Skin epidermis (tissue), 12 donors: ENCODE measurements at regions not wholly inside any gene's neighbourhood (a gene's known extent, or its start where the extent isn't known, plus 50 kb on each side); places are given as distances from the start of the nearest gene placed in this dataset.

Experiments
- H3K27ac ChIP-seq, 21 experiments: fragments of 200-600 bp; sonication (generic) in 11 of 21; one replicate each; pipeline ENCODE4 v1.5.0; 2020; ENCODE audit warnings: mild to moderate bottlenecking in 3 of 21, inconsistent platforms in 2 of 21, moderate library complexity in 2 of 21
- H3K4me3 ChIP-seq, 7 experiments: fragments of 200-600 bp; sonication (generic) in 2 of 7; one replicate each; pipeline ENCODE4 v1.5.0; 2020; ENCODE audit warnings: inconsistent platforms in 2 of 7, mild to moderate bottlenecking in 2 of 7, moderate library complexity in 1 of 7

DNA sequence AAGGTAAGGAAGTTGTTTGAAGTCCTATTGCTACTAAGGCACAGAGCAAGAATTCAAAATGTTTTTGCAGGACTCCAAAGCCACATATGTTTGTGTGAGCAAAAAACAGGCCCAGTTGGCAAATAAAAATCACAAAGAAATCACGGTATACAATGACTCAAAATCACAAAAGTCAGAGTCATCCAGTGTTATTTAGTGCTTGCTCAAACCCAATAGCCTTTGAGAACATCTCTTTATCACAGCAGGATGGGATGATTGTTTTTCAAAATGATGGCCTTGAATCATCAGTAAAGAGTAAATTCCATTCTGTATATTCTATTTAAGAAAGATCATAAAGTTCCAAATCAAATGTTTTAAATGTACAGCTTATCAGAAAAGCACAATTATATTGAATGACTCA, 693.9 kb downstream of the REEP3 start:
- Histone ChIP-seq H3K4me3 (no peak overlapping the region), H3K27ac (no peak overlapping the region)

DNA sequence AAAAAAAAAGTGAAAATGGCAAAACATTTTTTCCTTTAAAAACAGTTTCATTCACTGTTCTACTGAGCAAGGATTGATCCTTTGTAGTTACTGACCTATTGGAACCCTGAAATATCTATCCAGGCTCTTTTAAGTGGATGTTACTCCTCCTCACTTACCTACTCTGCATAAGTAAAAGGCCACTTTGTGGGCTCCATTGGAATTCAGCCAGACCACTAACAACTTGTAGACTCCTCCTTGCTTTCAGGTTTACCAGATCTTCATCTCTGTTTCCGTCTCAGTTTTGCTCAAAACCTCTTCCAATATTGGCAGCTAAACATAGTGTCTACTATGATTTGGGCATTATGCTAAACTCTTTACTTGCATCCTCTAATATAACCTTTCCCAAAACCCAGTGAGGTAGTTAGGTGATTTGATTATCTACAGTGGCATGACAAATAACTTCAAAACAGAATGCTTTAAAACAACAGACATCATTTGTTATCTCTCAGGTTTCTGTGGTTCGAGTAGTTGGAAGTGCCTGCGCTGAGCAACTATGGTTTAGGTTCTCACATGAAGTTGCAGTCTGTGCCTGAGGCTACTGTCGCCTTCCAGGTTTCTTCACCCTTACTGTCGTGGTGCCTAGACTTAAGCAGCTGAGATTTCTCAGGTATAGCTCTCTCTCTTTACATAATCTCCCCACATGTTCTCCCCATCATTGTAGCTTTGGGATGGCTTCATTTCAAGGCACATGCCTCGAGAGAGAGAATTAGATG, 698.2 kb downstream of the REEP3 start:
- Histone ChIP-seq H3K27ac (no peak overlapping the region), H3K4me3 (no peak overlapping the region)

DNA sequence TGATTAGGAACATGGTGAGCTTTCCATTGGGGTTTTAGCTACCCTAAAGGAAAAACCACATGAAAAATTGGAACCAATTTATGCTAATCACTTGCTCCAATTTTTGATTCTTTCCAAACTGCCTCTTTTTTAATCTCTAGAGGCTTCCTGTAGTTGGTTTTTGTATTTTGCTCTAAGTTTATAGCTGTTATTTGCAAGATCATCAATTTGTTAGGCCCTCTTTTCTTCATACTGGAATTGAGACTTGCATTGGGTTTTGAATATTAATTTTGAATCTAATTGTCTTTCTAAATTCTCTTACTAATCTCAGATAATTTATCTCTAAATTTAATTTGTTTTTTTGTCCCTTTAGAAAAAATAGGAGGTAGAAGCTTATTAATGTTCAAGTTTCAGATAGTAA, 713.3 kb downstream of the REEP3 start:
- no peak overlapping the region for H3K27ac ChIP-seq

DNA sequence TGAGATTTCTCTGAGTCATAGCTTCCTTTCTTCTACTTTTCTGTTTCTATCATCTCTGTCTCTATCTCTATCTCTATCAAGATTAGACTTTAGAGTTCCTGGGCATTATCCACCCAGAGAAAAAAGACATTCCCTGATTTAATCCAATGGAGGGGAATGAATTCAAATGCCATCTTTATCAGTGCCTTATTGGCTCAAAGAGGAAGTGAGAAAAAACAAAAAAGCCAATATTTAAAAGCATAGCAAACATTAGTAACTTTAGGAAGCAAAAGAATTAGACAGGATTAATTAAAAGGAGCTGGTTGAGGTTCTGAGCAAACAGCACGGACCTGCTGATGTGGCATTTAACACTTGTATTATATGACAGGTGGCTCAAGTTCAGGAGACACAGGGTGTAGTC, 736.5 kb downstream of the REEP3 start:
- Histone ChIP-seq H3K4me3 (no peak overlapping the region), H3K27ac (no peak overlapping the region)

More for the DNA sequence above, 713.3 kb downstream of the REEP3 start:
- no peak overlapping the region for H3K4me3 ChIP-seq

DNA sequence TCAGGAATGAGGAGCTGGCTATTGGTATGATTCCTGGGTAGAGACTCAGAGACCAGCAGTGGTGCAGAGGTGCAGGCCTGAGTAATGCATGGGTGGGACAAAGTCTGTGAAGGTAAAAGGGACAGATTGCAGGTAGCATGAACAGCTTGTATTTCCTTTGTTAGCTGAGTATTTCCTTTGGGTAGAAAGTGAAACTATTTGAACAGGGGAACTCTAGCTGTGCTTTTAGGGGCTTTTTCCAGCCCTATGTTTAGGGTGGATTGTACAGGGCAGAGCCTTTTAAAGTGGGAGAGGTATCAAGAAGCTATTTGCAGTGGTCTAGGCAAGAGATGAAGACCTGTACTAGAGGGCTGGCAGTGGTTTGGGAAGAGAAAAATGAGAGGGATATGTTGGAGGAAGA, 739.9 kb downstream of the REEP3 start:
- no peak overlapping the region for H3K4me3 ChIP-seq
- H3K27ac ChIP-seq: no peak overlapping the region

DNA sequence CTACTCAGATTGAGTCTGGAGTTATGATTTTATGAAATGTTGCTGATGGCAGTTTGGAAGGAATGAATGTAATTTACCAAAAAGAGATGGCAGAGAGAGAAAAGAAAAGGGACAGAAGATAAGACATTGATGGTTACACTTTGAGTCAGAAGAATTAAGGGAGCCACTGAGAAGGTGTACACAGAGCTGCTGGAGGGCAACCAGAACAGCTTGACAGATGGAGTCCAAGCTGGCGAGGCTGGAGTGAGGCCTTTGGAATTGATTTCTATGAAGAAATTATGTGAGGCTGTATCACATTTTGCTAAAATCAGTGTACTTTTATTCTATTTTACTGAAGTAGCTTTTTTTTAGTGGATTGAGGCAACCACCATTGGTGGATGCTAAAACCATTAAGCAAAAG, 740.5 kb downstream of the REEP3 start:
- H3K4me3 ChIP-seq: no peak overlapping the region
- H3K27ac ChIP-seq: no peak overlapping the region

DNA sequence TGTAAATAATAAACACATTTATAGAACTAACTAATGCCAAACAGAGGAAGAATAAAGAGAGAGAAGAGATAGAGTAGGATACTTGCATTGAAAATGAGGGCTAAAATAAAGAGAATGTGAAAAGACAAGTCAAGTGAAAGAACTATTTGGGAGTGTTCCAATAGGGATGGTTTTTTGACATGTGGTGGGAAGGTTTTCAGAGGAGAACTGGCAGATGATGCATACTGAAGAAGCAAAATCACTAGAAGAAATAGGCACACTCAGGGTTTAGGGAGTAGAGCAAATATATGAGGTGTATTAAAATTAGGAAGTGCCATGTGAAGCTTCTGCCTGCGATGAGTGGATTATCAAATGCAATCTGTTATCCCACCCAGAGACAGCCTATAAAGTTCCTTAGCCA, 744.8 kb downstream of the REEP3 start:
- no peak overlapping the region for H3K4me3 ChIP-seq
- H3K27ac ChIP-seq: no peak overlapping the region

DNA sequence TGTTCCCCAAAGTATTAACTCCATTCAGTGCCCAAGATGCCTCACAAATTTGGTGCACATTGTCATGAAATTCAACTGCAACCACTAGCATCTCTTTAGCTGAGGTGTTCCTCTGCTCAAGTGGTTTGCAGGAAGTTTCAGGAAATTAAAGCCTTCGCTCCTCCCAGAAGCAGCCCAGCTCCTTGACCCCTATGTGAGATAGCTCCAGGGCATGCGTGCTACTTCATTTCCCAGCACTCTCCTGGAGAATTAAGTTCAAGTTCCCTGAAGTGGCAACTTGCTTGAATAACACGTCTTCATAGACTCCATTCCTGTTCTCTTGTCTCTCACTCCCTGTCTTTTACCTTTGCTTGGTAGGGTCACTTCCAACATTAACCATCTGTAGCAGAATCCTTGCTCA, 750.3 kb downstream of the REEP3 start:
- Histone ChIP-seq H3K27ac (no peak overlapping the region), H3K4me3 (no peak overlapping the region)

DNA sequence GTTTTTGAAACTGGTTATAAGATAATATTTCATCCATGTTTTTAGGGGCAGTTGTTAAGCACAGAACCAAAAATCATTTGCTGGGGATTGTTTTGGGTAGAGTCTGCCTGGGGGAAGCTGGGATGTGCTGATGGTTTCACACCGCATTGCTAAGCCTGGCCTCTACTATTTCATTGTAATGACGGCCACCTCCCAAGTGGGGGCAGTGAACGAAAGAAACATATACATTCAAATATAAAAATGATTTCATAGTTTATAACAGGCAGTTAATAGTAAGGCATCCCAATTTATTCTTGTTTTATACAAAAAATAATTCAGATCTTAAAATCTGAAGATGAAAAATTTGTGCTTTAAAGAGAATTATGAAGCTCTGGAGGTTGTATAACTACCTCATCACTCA, 750.8 kb downstream of the REEP3 start:
- Histone ChIP-seq H3K4me3 (no peak overlapping the region), H3K27ac (no peak overlapping the region)

DNA sequence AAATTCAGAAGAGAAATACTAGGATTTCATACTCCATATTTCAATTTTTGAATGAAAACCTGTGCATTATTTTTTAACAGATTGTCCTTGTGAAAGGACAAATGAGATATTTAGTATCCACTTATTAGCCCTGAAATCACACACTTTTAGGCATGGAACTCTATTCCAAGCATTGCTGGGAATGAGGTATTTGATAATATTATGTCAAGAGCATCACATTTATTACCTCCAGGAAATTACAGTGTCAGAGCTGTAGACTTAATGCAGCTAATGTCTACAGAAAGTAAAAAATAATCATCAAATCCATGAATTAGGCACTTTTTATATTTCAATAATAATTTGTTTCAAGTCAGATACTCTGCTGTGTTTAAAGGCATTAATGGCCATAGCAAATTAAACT, 753.8 kb downstream of the REEP3 start:
- Histone ChIP-seq H3K27ac (no peak overlapping the region), H3K4me3 (no peak overlapping the region)

DNA sequence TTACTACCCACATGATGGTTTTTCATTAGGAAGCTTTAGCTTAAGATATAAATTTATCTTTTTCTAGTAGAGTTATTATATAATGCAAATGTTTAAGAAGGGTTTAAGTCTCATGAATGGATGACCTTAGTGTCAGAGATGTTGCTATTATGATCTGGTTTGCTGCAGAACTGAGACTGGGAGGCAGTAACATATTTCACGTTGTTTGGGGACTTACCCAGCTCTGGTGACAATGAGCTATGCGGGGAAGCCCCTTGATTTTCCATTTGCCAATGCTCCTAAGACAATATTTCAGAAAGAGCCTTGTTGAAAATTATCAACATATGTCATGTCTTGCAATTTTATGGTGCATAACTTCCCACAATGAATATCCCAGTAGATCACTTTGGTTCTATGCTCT, 754.6 kb downstream of the REEP3 start:
- no peak overlapping the region for H3K4me3 ChIP-seq
- no peak overlapping the region for H3K27ac ChIP-seq

DNA sequence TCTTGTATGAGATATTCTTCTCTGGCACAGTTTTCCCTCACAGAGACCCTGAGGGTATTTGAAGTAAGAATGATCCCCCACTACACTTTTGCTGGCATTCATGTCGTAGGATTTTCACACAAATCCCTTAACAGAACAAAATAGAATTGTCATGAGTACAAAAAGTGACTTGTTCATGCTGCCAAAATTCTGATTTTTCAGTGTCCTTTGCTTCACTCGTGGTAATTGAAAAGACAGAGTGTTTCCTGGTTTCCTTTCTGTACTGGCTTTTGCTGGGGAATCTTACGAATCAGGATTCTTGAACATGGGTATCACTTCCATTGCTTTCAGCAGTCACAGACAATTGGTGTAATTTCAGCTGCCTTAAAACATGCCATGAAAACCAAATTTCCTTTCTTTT, 756.3 kb downstream of the REEP3 start:
- Histone ChIP-seq H3K27ac (no peak overlapping the region), H3K4me3 (no peak overlapping the region)

DNA sequence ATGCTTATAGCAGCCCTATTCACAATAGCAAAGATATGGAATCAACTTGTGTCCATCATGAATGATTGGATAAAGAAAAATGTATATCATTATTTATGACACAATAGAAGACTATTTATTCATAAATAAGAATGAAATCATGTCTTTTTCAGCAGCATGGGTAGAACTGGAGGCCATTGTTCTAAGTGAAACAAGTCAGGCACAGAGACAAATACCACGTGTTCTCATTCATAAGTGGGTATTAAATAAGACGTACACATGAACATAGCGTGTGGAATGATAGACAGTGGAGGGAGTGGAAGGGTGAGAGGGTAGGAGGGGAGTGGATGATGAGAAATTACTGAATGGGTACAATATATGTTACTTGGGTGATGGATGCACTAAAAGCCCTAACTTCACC, 762.4 kb downstream of the REEP3 start:
- H3K27ac ChIP-seq: no peak overlapping the region
- no peak overlapping the region for H3K4me3 ChIP-seq

DNA sequence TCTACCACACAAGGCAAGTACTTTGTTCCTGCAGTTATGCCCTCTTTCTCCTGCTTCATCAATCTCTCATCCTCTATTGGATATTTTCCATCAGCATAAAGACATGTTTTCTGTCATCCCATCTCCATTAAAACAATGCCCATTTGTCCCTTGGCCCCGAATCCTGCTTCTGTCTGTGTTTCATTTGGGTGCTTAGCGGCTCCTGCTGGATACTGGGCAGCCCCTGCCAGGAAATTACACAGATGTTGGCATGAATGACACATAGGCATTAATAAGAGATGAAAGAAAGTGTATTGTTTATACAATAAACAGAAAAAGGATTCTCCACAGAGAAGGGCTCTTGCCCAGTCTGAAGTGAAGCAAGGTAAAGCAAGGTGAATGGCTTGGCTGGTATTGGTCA, 765.3 kb downstream of the REEP3 start:
- Histone ChIP-seq H3K4me3 (no peak overlapping the region), H3K27ac (no peak overlapping the region)

DNA sequence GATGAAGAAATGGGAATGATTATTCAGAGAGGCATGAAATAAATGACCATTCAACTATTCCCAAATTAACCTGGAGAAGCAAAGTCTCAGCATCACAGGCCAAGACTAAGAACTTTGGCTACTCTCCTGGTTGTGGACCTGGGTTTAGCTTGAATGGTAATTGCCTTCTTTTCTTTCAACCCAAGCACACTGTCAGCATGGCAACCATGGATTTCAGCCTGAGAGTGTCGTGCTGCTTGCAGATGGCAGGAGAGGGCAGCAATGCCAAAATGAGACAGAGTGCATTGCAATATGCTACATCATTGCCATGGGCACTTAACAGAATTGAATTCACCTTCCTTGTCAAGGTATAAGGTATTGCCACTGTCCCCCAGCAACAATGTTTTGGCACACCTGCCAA, 767.2 kb downstream of the REEP3 start:
- H3K4me3 ChIP-seq: no peak overlapping the region

DNA sequence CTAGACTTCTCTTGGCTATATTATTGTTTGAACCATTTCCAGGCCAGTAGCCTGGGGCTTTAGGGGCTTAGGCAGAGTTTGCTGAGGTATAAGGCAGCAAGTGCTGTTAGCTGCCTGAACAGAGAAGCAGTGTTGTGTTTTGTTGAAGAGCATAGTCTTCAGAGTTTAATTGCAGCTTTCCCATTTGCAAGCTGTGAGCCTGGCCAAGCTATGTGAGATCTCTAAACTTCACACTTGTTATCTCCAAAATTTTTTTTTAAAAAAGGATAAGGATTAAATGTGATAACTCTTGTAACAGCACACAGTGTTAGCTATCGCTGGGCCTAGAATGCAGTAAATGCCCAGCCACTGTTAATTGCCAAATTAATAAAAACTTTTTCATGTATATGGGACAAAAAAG, 782.4 kb downstream of the REEP3 start:
- no peak overlapping the region for H3K4me3 ChIP-seq
- H3K27ac ChIP-seq: no peak overlapping the region

More for the DNA sequence above, 767.2 kb downstream of the REEP3 start:
- no peak overlapping the region for H3K27ac ChIP-seq

DNA sequence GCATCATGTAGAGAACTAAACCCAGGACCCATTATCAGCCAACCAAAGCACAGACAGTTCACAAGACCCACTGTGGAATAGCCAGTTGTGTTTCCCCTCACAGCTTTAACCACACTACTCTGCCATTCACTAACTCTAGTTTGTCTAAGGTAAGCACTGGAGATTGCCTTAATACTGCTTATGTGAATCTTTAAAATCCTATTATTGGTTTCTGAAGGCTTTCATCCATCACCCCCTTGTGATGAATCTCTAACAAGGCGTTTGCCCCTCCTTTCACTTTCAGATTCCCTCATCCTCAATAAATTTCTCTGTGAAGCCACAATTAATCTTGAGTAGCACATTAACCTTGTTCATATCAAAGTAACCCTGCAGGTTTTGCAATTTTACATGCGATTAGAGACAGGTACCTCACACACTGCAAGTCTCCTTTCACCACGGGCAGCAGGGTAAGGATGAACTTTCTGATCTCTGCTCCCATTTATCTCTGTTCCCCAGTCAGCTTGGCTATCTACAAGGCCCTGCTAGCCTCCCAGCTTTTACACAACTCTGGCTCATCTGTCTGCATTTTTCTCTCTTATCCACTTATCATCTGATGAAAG, 785.6 kb downstream of the REEP3 start:
- Histone ChIP-seq H3K27ac (no peak overlapping the region), H3K4me3 (no peak overlapping the region)

DNA sequence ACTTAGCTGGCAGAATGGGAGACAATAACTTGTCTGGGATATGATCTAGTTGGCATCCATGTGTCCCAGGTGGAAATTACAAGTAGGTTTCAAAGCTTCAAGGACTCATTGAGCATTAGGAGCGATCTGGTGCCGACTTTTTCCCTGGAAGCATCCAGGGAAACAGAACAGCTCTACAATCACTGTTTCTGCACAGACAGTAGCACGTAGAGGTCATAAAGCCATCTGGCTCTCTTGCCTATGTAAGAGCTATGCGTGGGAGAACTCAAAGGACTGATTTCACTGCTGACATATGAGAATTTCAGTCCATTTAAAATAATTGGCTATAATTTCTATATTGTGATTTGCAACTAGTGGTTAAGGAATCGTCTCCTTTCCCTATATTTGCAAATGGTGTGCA, 791.7 kb downstream of the REEP3 start:
- no peak overlapping the region for H3K27ac ChIP-seq
- no peak overlapping the region for H3K4me3 ChIP-seq

DNA sequence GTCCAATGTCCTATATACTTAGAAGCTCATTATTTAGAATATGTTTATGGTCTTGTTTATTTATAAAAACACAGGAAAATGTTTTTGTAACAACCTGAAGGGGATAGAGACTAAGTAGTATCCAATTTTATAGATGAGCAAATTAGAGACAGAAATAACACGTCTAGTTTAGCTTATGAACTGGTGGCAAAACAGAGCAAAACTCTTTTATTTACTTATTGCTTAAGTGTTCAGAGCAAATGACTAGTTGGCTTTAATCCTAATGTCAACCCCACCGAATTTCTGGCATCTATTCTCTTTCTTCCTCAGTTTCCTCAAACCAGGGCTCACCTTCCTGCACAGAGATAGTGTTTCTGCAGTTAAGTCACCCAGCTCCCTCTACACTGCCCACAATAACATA, 792.8 kb downstream of the REEP3 start:
- H3K27ac ChIP-seq: no peak overlapping the region
- H3K4me3 ChIP-seq: no peak overlapping the region

DNA sequence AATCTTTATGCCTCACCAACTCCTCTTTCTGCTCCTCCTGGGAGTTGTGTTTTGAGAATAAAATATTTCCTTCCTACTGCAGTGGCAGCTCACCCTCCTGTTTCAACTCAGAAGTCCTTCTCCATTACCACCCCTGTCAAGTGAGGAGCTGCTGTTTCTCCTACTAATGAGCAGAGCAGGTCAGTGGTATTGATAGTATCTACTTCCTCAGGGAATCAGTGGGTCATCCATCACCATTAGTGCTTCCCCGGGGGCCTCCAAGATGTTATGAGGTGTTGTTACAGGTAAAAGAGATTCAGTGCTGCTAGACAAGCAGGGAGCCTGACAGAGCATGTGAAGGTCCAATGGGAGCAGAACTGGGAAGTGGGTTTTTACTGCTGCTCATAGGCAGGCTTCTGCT, 795.2 kb downstream of the REEP3 start:
- Histone ChIP-seq H3K27ac (no peak overlapping the region), H3K4me3 (no peak overlapping the region)

DNA sequence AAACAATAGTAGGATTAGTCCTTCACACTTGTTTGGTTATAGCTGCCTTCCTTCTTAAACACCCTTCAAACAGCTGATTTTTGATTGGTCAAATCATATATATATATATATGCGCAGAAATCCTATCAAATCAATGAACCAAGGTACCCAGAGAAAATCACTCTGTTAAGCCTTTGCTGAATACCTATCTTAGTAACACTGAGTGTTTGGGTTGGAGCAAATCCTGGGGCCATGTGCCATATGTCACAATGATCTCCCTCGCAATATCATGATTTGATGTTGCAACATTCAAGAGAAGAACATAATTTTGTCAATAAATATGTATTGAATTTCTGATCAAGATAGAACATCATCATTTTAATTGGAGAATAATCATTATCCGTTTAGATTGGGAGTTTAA, 795.6 kb downstream of the REEP3 start:
- Histone ChIP-seq H3K4me3 (no peak overlapping the region), H3K27ac (no peak overlapping the region)

DNA sequence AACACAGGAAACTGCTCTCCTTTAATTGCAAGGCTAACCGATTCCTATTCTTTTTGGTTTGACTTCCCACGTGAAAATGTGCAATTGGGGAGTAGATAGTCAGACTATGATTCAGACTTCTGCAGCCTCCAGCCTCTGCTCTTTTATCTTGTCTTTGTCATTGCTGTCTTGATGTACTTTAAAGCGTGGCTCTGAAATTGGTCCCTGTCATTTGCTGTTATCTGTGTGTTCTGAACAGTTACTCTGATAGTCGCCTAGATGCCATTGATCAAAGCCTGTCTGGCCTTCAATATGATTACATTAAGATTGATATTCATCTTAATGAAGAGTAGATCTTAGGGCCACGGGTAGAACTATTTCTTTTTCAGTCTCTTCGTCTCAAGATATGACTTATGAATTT, 799.2 kb downstream of the REEP3 start:
- Histone ChIP-seq H3K27ac (no peak overlapping the region), H3K4me3 (no peak overlapping the region)
